Cortex of kidney (tissue), 1 donor: ENCODE measurements at regions not wholly inside any gene's neighbourhood (a gene's known extent, or its start where the extent isn't known, plus 50 kb on each side); places are given as distances from the start of the nearest gene placed in this dataset.

Source experiments
- DNase-seq: peaks from one replicate; lab custom pipeline; 2025; lab: John Stamatoyannopoulos, UW

DNA sequence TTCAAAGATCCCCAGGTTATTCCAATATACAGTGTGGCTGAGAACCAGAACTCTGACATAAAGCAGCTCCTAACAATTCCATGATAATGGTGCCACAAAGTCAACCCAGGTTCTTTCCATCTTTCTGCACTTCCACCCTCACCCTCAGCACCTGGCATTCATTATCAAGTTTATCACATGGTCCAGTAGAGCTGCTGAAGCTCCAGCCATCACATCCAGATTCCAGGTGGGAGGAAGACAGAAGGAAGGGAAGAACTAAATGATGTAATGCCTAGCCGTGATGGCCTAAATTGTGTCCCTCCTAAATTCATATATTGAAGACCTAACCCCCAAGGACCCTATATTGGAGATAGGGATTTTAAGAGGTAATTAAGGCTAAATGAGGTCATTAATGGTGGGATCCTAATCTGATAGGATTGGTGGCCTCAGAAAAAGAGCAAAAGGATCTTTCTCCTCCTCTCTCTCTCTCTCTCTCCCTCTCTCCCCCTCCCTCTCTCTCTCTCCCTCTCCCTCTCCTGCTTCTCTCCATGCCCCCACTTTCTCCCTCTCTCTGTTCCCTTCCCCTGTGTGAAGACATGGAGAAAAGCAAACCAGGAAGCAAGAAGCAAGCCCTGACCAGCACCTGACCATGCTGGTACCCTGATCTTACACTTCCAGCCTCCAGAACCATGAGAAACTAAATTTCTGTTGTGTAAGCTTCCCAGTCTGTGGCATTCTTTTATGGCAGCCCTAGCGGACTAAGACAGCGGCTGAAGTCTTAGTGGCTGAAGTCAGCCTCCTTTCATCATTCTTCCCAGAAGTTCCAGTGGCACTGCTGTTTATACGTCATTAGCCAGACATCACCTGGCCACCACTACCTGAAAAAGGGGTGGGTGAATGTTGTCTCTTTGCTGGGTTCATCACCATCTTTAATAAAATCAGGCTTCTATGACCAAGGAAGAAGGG is 369.7 kb upstream of the PROK2 start:
- DNase-seq: no peak

DNA sequence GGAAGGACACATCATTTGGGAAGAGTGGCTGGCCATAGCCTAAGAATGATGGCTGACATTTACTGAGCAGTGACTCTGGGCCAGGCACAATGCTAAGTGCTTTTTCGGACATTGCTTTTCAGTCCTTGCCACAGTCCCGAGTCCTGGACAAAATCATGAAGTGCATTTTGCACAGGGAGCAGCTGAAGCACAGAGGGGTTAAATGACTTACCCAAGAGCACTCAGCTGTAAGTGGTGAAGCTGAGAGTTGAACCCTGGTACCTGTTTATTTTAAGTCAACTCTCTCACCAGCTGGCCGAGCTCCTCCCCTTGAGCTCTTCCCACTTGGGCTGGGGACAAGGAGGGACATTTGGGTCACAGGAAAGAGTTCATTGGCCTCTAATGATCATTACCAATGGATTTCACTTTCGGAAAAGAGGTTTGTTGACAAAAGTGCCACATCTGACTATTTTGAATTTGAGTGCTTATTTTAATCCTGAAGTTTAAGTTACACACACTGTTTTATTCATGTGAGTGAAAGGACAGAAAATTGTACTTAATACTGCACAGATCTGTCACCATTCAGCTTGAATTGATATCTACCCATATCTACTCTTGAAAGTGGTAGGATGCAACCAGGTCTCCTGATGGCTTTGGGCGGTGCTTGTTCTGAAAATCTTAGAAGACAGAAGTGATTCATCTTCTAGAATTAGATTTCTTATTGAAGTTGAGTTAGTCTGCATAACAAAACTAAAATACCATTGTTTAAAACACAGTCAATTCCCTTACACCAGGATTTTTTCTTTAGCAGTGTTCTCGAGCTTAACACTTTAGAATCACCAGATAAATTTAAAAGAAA is 368.7 kb upstream of the PROK2 start:
- no peak for DNase-seq

DNA sequence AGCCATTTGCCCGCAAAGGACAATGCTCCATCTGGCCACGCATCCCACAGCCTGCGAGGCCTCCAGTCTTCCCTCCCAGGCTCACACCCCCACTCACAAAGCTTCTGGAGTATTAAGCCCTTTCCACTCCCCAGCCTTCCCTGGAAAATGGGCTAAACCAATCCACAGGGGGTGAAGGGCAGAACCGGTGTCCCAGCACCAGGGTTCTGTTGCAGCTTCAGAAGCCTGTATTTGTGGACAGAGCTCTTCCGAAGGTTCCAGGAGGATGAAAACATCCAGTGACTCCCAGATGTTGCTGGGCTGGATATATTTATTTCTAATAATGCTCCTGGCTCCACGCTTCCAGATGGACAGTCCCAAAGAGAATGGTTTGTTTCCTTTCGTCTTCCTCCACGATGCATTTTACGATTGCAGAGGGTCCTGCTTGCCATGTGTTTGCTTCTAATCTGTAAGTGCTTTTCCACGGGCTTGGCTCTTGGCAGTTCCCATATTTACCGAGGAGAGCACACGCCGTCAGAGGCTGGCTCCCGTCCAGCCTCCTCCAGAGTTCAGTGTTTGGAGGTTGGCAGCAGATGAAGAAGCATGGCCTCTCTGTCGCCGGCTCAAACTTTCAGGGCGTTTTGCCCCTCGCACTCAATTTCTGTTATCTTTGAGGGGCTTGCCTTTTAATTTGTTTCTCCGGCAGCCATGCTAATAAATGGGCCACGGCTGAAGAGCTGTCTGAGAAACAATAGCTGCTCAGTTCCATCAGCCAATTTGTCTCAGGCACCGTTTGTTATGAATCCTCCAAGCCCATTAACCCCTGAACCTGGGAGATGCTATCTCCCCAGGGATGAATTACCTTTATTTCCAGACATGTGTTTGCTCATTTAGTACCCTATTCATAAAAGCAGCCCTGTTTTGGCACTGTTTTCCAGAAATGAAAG is 367.9 kb upstream of the PROK2 start:
- DNase-seq: no peak

DNA sequence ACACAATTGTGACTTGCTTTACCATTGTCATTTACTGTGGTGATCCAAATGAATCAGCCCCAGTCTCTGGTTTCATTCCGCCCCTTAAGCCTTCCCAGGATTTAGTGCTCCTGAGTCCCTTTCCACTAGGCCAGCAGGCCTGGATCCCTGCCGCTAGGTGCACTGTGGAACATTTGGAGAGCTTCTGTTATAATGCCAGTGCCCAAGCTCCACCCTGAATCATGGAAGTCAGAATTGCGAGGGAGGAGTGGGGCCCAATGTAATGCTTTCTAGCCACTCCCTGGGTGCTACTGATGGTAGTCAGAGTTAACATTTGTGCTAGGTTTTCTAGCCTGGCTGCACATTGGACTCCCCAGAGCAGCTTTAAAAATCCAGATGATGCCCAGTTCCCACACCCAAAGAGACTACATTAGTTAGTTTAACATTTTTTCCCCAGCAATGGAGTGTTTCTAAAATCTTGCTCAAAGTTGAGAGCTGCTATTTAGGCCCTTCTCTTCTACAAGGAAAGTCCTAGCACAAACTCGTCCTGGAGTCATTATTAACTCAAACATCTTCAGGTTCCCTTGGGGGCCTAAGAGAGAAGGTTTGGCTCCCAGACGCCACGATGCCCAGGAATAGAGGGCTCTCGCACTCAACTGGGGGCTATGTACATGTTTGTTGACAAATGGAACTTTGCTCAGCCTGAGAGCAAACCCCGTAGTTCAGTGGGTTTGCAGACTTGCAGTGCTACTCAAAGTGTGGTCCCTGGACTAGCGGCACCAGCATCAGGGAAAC is 366.7 kb upstream of the PROK2 start:
- no peak for DNase-seq

DNA sequence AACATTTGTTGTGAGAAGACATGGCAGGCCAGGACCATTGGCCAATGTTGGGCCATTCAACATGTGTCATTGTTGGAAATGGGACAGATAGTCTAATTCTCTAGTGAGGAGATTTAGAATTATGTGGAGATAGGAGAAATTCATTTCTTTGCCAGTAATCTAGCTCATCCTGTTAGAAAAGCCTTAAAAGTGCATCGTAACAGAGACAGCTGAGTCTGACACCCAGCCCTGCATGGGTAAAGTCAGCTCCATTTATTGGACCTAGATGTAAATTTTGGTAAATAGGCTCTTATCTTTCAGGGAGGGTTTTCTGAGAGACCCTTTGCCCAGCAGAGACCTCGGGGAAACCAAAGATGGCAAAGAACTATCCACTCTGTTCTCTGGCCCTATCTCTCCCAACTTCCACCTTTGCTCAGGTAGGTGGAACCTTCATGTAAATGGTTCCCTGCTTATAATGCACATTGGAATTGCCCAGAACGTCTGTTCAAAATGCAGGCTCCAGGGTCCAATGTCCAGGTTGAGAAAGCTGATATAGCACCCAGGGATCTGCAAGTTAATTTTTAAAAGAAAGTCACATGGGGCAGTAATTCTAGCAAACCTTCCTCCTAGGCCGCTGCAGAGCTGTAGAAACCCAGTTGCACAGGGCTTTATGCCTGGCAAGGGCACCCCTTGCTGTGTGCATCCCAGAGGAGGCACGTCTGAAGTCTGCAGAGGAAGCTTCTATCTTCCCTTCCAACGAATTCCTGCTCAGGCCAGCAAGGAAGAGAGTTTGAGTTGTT is 365.9 kb upstream of the PROK2 start:
- no peak for DNase-seq

DNA sequence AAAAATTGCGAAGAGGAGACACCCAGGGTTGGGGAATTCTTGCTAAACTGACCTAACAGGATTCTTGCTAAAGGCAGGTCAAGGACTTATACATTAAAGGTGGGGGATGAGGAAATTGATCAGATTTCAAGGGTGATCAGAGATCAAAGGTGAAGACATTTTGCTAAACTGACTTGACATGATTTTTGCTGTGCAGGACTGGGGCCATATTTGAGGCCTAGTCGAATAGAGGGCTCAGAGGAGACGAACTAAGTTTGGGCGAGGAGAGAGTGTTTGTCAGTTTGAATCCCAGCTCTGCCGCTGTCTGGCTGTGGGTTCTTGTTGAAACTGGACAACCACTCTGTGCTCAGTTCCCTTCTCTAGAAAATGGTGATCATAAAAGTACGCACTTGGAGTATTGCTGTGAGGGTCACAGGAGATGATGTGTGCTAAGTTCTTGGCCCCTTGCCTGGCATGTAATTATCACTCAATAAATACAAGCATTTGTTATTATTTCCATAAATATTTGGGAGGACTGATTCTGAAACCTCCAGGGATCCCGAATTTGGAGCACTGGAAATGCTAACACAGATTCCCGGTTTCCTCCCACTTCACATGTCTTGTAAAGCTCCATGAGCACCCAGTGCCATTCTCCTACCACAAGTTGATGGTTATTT is 364.8 kb upstream of the PROK2 start:
- DNase-seq: no peak

DNA sequence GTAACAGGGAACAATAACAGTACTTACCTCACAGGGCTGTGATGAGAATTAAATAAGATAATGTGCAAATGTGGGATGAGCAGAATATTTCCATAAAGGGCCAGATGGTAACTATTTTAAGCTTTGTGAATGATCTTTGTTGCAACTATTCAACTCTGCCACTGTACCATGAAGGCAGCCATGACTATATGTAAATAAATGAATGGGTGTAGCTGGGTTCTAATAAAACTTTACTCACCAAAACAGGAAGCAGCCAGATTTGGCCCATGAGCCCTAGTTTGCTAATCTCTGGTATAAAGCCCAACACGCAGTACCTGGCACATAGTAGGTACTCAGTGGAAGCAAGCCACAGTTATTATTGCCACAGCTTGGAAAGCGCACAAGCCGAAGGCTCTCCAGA is 362.7 kb upstream of the PROK2 start:
- DNase-seq: no peak

DNA sequence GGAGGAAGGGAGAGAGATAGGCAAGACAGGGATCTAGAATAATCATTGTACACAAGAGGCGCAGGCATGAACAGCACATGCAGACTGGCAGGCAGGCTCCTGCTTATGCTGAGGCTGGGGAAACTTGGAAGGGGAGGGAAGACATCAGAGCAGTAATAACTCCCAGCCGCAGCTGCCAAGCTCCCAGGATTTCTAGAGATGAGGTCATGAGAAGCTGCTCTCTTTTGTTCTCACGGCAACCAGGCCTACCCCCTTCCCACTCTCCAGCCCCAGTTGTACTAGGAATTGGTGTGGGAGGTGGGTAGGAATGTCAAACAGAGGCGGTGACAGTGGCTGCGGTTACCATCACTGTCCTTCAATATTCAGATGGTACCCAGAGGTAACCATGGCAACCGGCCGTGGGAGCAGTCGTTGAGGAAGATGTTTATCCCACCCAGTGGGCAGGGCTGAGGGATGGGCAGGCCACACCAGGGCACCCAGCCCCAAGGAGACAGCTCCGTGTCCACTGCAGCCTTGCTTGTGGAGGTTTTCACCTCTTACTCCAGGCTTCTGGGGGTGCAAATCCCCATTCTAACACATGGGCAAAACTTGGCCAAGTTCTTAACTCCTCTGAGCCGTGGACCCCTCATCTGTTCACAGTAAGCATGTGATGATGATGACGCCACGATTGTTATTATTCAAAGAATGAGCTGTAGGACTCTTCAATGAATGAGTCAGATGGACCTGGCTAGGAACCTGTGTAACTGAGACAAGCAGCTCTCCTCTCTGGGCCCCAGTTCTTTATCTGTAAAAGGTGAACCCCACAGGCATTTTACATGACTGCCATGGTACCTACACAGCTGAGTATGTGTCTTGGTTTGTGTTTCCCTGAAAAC is 360.8 kb upstream of the PROK2 start:
- no peak for DNase-seq

DNA sequence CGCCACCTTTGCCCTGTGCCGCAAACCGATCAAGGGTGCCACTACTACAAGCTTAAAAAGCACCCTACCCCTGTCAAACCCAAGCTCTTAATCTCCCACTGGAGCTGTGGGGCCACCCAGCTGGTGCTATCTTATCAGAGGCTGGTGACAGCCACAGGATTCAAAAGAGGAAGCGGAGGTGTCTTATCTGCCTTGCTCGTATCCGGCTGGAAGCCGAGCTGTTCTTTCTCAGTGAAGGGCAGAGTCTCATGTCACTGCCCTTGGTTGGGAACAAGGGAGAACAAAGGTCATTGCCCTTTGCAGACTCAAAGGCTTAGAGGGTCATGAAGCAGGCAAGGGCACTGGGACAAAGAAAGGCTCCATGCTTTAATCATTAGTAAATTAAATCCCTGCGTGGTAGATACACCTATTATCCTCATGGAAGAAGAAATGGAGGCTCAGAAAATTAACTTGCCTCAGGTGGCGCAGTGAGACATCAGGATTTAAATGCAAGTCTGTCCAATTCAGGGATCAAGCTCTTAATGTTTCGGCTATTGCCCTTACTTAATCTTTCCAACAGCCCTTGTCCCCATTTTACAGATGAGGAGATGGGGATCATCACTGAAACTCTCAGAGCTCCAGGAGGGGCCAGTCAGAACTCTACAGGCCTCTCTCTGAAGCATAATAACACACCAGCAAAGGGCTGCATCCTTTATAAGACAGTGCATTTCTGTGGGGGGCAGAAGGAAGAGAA is 360.0 kb upstream of the PROK2 start:
- no peak for DNase-seq

DNA sequence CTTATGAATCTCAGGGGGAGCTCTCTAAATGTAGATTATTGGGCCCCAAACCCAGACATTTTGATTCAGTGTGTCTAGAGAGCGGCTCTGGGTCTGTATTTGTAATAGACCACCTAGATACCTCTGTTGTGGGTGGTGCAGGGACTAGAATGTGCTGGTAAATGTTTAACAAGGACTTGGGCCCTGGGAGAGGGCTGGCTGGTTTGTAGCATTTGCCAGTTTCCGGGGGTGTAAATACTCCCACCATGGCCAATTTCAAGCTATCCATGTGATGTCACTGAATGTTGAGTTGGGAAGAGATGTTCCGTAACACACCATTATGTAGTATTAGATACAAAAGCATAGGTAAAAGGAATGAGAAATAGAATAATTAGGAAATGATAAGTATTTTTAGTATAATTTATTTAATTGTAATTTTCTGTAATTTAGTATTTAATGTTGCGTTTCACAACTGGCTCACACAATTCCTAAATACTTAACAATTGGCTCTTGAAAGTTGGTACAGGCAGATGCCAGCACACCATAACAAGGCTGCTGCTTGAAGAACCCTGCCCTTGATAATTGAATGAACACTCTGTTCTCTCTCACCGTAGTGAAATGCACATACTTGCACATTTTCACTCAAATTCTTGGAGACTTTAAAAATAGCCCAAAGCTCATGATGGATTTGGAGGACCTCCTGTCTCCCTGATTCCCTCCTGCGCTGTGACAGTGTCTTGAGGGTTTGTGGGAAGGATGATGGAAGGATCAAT is 359.2 kb upstream of the PROK2 start:
- no peak for DNase-seq

DNA sequence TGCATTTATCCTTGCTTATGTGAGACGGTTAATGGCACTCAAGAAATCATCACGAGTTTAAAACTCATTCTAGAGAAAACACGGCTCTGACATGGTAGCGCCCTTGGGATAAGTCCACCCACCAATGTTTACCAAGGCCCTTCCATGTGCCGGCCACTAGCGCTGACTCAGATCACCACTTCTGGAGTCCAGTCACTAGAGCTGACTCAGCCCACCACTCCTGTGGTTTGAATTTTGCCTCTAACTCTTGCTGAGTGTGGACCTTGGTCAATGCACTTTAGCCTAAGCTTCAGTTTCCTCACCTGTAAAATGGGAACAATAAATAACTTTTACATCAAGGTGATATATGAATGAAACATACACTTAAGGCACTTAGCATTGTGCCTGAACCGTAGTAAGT is 358.4 kb upstream of the PROK2 start:
- DNase-seq: no peak

DNA sequence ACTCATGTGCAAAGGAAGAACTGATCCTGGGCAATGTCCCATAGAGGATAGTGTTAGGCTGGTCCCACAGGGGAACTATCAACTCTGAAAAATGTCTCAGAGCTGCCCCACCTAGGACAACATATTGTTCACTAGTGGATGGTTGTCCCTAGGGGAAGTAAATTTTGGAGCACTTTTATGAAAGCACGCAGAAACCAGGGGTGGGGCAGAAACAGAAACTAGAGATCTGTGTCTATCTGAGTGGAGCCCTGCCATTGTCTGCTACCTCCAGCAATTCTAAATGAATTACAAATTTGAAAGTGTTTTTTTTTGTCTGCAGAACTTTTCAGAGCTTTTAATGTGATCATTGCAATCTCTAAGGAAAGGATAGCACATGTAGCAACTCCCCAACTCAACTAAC is 357.1 kb upstream of the PROK2 start:
- DNase-seq: no peak

DNA sequence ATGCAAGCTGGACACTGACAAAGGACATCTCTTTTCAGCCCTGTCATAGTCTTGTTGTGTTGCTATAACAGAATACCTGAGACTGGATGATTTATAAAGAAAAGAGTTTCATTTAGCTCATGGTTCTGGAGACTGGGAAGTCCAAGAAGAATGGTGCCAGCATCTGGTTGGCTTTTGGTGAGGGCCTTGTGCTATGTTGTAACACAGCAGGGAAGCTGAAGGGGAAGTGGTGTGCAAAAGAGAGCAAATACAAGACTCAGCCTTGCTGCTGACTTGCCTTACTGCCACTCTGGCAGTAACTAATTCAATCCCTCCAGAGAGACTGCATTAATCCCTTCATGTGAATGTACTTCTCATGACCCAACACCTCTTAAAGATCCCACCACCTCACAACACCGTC is 356.3 kb upstream of the PROK2 start:
- DNase-seq: no peak

DNA sequence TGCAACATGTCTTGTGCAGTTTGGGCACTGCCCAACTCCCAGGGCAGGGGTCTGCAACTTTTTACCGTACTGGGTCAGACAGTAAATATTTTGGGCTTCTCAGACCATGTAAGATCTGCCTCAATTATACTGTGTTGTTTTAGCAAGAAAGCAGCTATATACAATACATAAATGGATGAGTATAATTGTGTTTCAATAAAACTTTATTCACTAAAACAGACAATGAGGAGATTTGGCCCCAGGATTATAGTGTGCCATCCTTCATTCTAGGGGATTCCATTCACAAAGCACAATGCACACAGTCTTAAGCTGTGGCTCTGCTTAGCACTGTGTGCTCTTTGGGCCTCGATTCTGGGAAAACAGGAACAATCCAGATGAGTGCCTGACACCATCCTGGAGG is 354.4 kb upstream of the PROK2 start:
- DNase-seq: no peak

DNA sequence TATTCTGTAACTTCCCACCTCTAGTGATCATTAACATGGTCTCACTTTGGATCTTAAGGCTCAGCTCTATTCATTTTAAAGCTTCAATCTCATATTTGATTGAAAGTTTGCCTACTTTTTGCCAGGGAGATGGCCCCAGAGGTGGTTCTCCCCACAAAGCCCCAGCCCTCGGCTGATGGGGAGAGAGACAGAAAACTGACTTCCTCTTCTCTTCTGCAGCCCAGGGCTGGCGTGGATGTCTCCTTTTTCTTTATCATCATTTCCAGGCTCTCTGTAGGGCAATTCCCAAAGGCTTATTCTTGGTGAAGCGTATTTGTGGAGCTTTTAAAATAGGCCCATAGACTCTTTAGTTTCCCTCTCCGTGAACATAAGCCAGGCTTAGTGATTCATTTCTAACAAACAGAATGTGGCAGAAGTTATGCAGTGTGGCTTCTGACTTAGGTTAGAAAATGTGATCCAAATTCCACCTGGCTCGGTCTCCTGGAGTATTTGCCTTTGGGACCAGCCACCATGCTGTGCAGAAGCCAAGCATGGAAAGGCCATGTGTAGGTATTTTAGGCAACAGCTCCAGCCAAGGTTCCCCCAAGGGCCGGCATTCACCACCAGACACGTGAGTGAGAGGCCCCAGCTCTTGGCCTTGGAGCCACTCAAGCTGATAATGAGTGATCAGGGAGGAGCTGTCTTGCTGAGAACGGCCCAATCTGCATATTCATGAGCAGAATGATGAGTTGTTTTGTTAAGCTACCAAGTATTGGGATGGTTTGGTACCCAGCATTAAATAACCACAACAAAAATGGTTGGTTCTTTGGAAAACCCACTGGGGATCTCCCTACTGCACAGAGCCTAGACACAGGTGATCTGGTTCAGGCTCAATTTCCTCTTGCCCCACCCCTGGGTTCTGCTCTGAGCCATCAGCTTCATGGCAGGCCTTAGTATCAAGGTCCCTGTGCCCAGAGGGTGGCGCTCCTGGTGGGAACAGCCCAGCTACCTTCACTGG is 353.2 kb upstream of the PROK2 start:
- no peak for DNase-seq

DNA sequence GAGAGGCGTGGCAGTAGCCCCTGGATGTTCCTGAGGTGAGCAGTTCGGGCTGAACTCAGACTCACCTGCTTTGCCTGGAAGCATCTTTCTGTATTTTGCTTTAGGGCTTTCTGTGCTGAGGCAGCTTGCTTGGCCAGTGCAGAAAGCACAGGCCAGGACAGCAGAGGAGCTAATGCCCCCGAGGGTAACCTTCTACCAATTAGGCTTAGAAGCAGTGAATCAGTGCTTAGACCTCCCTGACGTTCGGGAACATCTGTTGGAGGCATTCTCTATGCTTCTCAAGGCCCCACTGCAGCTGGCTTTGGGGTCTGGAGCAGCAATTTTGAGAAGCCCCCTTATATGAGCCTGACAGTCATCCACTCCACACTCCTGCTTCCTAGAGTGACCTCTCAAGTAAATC is 350.7 kb upstream of the PROK2 start:
- no peak for DNase-seq
